CD14-positive monocyte (primary cell): ENCODE measurements at regions not wholly inside any gene's neighbourhood (a gene's known extent, or its start where the extent isn't known, plus 50 kb on each side); places are given as distances from the start of the nearest gene placed in this dataset.

Source experiments
- DNase-seq, 3 donors: peaks; one replicate each; pipeline ENCODE4 v3.0.0-alpha.2; 2011 to 2022
- H2AFZ ChIP-seq: 2 replicates; pipeline ENCODE4 v1.6.0; 2012; ENCODE audit warnings: mild to moderate bottlenecking, low read depth, low read length, inconsistent platforms; ENCODE audit not compliant: insufficient read depth, poor library complexity, severe bottlenecking
- H3K27ac ChIP-seq, 2 donors: 1 replicate in 1 of 2; 2 replicates in 1 of 2; pipeline ENCODE4 v1.5.1; 2012 to 2013; ENCODE audit warnings: low read length in 2 of 2, control low read depth in 1 of 2, inconsistent platforms in 1 of 2, low read depth in 1 of 2, mild to moderate bottlenecking in 1 of 2
- H3K27me3 ChIP-seq, 2 donors: one replicate each; pipeline versions ENCODE4 v1.6.0 to v1.6.1; 2011 to 2013; ENCODE audit warnings: low read length in 2 of 2; ENCODE audit not compliant: control insufficient read depth in 2 of 2, insufficient read depth in 2 of 2
- H3K36me3 ChIP-seq, 2 donors: replicated peaks in 1 of 2; 1 replicate in 1 of 2; 2 replicates in 1 of 2; pipeline versions ENCODE4 v1.5.1 to v1.6.1; 2012 to 2013; ENCODE audit warnings: low read length in 2 of 2, control low read depth in 1 of 2, inconsistent platforms in 1 of 2, mild to moderate bottlenecking in 1 of 2; ENCODE audit not compliant: insufficient read depth in 2 of 2, control insufficient read depth in 1 of 2
- H3K4me1 ChIP-seq, 2 donors: 1 replicate in 1 of 2; 2 replicates in 1 of 2; pipeline versions ENCODE4 v1.5.1 to v1.6.1; 2012 to 2013; ENCODE audit warnings: low read length in 2 of 2, control low read depth in 1 of 2, inconsistent platforms in 1 of 2, mild to moderate bottlenecking in 1 of 2, moderate library complexity in 1 of 2; ENCODE audit not compliant: insufficient read depth in 2 of 2, control insufficient read depth in 1 of 2
- H3K4me2 ChIP-seq: replicated peaks from 2 replicates; pipeline ENCODE3; 2012; ENCODE audit warnings: low read length, moderate library complexity, mild to moderate bottlenecking; ENCODE audit not compliant: poor library complexity, severe bottlenecking; ENCODE audit errors: extremely low read depth
- H3K4me3 ChIP-seq, 3 experiments: fragments of 200-600 bp in 1 of 3; sonication (generic) in 1 of 3; replicated peaks in 1 of 3; 1 replicate in 2 of 3; 2 replicates in 1 of 3; pipeline ENCODE4 v1.5.1; 2011 to 2013; ENCODE audit warnings: low read length in 3 of 3, mild to moderate bottlenecking in 3 of 3, control low read depth in 2 of 3, low read depth in 2 of 3, inconsistent platforms in 1 of 3, moderate library complexity in 1 of 3
- H3K79me2 ChIP-seq: 2 replicates; pipeline ENCODE4 v1.6.0; 2012; ENCODE audit warnings: mild to moderate bottlenecking, control low read depth, inconsistent platforms, low read length, moderate library complexity; ENCODE audit not compliant: insufficient read depth
- H3K9ac ChIP-seq: 2 replicates; pipeline ENCODE4 v1.6.0; 2017; ENCODE audit warnings: low read length, mild to moderate bottlenecking; ENCODE audit not compliant: insufficient read depth, poor library complexity, severe bottlenecking
- H3K9me3 ChIP-seq, 2 donors: replicated peaks in 1 of 2; 1 replicate in 1 of 2; 2 replicates in 1 of 2; pipeline versions ENCODE4 v1.5.1 to v1.6.1; 2012 to 2013; ENCODE audit warnings: low read length in 2 of 2, control low read depth in 1 of 2; ENCODE audit not compliant: control insufficient read depth in 1 of 2, insufficient read depth in 1 of 2
- H4K20me1 ChIP-seq: 2 replicates; pipeline ENCODE4 v1.6.0; 2012; ENCODE audit warnings: mild to moderate bottlenecking, low read length, control low read depth, moderate library complexity; ENCODE audit not compliant: insufficient read depth
- H3K27ac Mint-ChIP-seq, 7 donors: one replicate each; pipeline ENCODE4 v1.8.0; 2020; ENCODE audit warnings: mild to moderate bottlenecking in 7 of 7, mixed read lengths in 7 of 7, moderate library complexity in 6 of 7, inconsistent platforms in 2 of 7
- H3K27me3 Mint-ChIP-seq, 3 donors: one replicate each; pipeline ENCODE4 v1.8.0; 2021 to 2022; ENCODE audit warnings: low read depth in 3 of 3, mild to moderate bottlenecking in 3 of 3, mixed read lengths in 3 of 3, moderate library complexity in 3 of 3, inconsistent platforms in 1 of 3
- H3K36me3 Mint-ChIP-seq, 2 donors: one replicate each; pipeline ENCODE4 v1.8.0; 2020; ENCODE audit warnings: mixed read lengths in 2 of 2, inconsistent platforms in 1 of 2, mild to moderate bottlenecking in 1 of 2
- H3K4me1 Mint-ChIP-seq: one replicate; pipeline ENCODE4 v1.8.0; 2020; ENCODE audit warnings: mild to moderate bottlenecking, mixed read lengths
- H3K4me3 Mint-ChIP-seq, 2 donors: one replicate each; pipeline ENCODE4 v1.8.0; 2020; ENCODE audit warnings: mild to moderate bottlenecking in 2 of 2, mixed read lengths in 2 of 2, moderate library complexity in 1 of 2
- H3K9me3 Mint-ChIP-seq, 7 donors: one replicate each; pipeline ENCODE4 v1.8.0; 2020 to 2022; ENCODE audit warnings: mixed read lengths in 7 of 7, mild to moderate bottlenecking in 6 of 7, moderate library complexity in 6 of 7, inconsistent platforms in 2 of 7
- CTCF ChIP-seq: fragments of 200-600 bp; IDR thresholded peaks from one replicate; pipeline ENCODE4 v1.8.0; 2022; ENCODE audit warnings: antibody characterized with exemption, mild to moderate bottlenecking
- WGBS: methylation state at CpG from one replicate; pipeline ENCODE4 v1.1.5; 2013; ENCODE audit warnings: missing lambda C conversion rate; ENCODE audit not compliant: insufficient coverage; 5-methylcytosine and 5-hydroxymethylcytosine counted together
- intact Hi-C, 2 donors: fragments of 100-400 bp; cut with micrococcal nuclease; formaldehyde crosslinking; loops; one replicate each; pipeline versions ENCODE4 v1.15.0 to v1.15.1; 2023

GRCh38 chr4:173747537-173748257, 217.7 kb upstream of the HAND2 start:
- H2AFZ ChIP-seq: no peak overlapping the region

GRCh38 chr4:173746424-173746823, 216.4 kb upstream of the HAND2 start:
- Histone ChIP-seq H4K20me1 (no peaks in the 10 kb centered on the region), H3K27me3 (no peaks in the 10 kb centered on the region), H3K9me3 (no peaks in the 10 kb centered on the region), H3K4me2 (no peak overlapping the region), H3K79me2 (no peaks in the 10 kb centered on the region), H2AFZ (no peak overlapping the region), H3K9ac (no peak overlapping the region), H3K4me3 (no peak overlapping the region), H3K4me1 (no peaks in the 10 kb centered on the region), H3K27ac (no peak overlapping the region), H3K36me3 (no peaks in the 10 kb centered on the region)
- 69% methylated on average over 7 of the region's 7 CpGs for WGBS
- no peak for TF ChIP-seq CTCF
- Mint-ChIP-seq H3K27ac (no peak overlapping the region), H3K9me3 (peaks cover 0 to 2% (median 0%) of the 10 kb centered on the region in 7 donors), H3K4me1 (no peaks in the 10 kb centered on the region), H3K36me3 (no peaks in the 10 kb centered on the region), H3K4me3 (no peak overlapping the region), H3K27me3 (peaks cover 0 to 4% (median 1%) of the 10 kb centered on the region in 3 donors)
- intact Hi-C loops: no loop called here
- DNase-seq: no peak

More at GRCh38 chr4:173747537-173748257, 217.7 kb upstream of the HAND2 start:
- H3K27me3 Mint-ChIP-seq: peaks cover 0 to 4% (median 1%) of the 10 kb centered on the region in 3 donors
- Histone ChIP-seq H4K20me1 (no peaks in the 10 kb centered on the region), H3K9me3 (no peaks in the 10 kb centered on the region), H3K4me3 (no peak overlapping the region), H3K79me2 (no peaks in the 10 kb centered on the region), H3K27ac (no peak overlapping the region), H3K4me2 (no peak overlapping the region), H3K4me1 (no peaks in the 10 kb centered on the region), H3K36me3 (no peaks in the 10 kb centered on the region), H3K27me3 (no peaks in the 10 kb centered on the region), H3K9ac (no peak overlapping the region)
- no peak overlapping the region for H3K4me3 Mint-ChIP-seq
- H3K27ac Mint-ChIP-seq: no peak overlapping the region
- no peaks in the 10 kb centered on the region for H3K36me3 Mint-ChIP-seq
- intact Hi-C loops: no loop called here
- WGBS: 74% methylated on average over 3 of the region's 9 CpGs
- no peak for TF ChIP-seq CTCF
- no peak for DNase-seq
- H3K9me3 Mint-ChIP-seq: peaks cover 0 to 2% (median 0%) of the 10 kb centered on the region in 7 donors
- no peaks in the 10 kb centered on the region for H3K4me1 Mint-ChIP-seq
